ENCODE measurements at regions not wholly inside any gene's neighbourhood (a gene's known extent, or its start where the extent isn't known, plus 50 kb on each side); places are given as distances from the start of the nearest gene placed in this dataset.

- TF ChIP-seq CTCF (IDR thresholded peaks at IDR 0.05) (no peak), POLR2A (IDR thresholded peaks at IDR 0.05) (no peak), POLR2AphosphoS5 (IDR thresholded peaks at IDR 0.05) (no peak), EP300 (IDR thresholded peaks at IDR 0.05) (no peak)
Measured at GRCh38 chr5:29162297-29162696, 2031.2 kb upstream of the CDH6 start.
